ENCODE measurements at regions not wholly inside any gene's neighbourhood (a gene's known extent, or its start where the extent isn't known, plus 50 kb on each side); places are given as distances from the start of the nearest gene placed in this dataset.

DNA sequence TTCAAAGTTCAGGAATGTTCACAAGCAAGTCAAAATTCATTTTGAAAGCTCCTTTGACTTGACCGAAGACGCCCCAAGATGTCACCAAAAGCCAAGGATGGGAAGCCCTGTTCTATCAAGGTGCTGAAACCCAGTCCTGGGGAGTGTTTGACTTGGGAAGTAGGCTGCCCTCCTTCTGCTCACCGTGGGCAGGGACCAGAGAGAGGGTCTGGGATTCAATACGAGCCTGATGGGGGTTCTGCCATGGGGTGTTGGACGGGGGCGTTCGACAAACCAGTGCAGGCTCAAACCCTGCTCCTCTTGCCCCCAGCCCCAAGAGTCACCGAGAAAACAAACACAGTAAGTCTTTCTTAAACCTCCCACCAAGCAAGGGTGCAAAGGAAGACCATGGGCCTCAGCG lies 150.1 kb upstream of the DIO3 start:
- H3K4me1 ChIP-seq (ENCODE audit: control insufficient read depth in 1 of 2, insufficient read depth in 1 of 2, low read depth in 1 of 2, low read length in 1 of 2), result no peaks in the 10 kb centered on the region
- H3K36me3 ChIP-seq, result no peaks in the 10 kb centered on the region
- no peaks in the 10 kb centered on the region for H3K27me3 ChIP-seq
- no peak overlapping the region for H3K4me3 ChIP-seq (ENCODE audit: low read depth in 1 of 2, low read length in 1 of 2)
- no peak overlapping the region for H3K27ac ChIP-seq
- no peak for TF ChIP-seq CTCF (IDR thresholded peaks at IDR 0.05)
- H3K9me3 ChIP-seq, result no peaks in the 10 kb centered on the region

- Histone ChIP-seq H3K27ac (no peak overlapping the region), H3K4me3 (ENCODE audit: low read depth in 1 of 2, low read length in 1 of 2) (no peak overlapping the region), H3K9me3 (no peaks in the 10 kb centered on the region), H3K4me1 (ENCODE audit: control insufficient read depth in 1 of 2, insufficient read depth in 1 of 2, low read depth in 1 of 2, low read length in 1 of 2) (no peaks in the 10 kb centered on the region), H3K36me3 (no peaks in the 10 kb centered on the region), H3K27me3 (peaks cover 6% of the 10 kb centered on the region)
- no peak for TF ChIP-seq CTCF (IDR thresholded peaks at IDR 0.05)
These were observed 149.5 kb upstream of the DIO3 start for GRCh38 chr14:101411779-101412178.

GRCh38 chr14:101412739-101413138 lies 148.6 kb upstream of the DIO3 start:
- Histone ChIP-seq H3K4me3 (ENCODE audit: low read depth in 1 of 2, low read length in 1 of 2) (no peak overlapping the region), H3K36me3 (no peaks in the 10 kb centered on the region), H3K4me1 (ENCODE audit: control insufficient read depth in 1 of 2, insufficient read depth in 1 of 2, low read depth in 1 of 2, low read length in 1 of 2) (no peaks in the 10 kb centered on the region), H3K27me3 (peaks cover 12% of the 10 kb centered on the region), H3K27ac (no peak overlapping the region), H3K9me3 (no peaks in the 10 kb centered on the region)
- TF ChIP-seq CTCF (IDR thresholded peaks at IDR 0.05), result no peak

DNA sequence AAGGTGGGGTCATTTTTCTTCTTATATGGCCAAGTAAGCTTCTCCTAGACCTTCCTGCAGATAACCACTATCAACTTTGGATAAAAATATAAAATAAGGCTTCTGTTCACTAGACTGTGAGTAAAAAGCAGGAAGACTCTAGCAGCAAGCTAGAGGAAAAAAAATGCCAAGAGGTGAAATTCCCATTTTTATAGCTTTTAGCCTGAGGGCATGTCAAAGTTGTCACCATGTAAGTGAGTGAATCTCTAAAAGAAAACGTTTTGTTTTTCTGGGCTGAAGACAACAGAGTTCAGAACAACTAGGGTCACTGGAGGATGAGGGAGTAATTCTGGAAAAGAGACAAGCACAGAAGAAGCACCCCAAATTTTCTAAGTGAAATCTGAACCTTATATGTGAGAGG lies 143.9 kb upstream of the DIO3 start:
- no peaks in the 10 kb centered on the region for H3K36me3 ChIP-seq
- no peaks in the 10 kb centered on the region for H3K9me3 ChIP-seq
- H3K4me1 ChIP-seq (ENCODE audit: control insufficient read depth in 1 of 2, insufficient read depth in 1 of 2, low read depth in 1 of 2, low read length in 1 of 2), result no peaks in the 10 kb centered on the region
- no peak overlapping the region for H3K4me3 ChIP-seq (ENCODE audit: low read depth in 1 of 2, low read length in 1 of 2)
- peaks cover 25% of the 10 kb centered on the region for H3K27me3 ChIP-seq
- no peak overlapping the region for H3K27ac ChIP-seq
- no peak for TF ChIP-seq CTCF (IDR thresholded peaks at IDR 0.05)

DNA sequence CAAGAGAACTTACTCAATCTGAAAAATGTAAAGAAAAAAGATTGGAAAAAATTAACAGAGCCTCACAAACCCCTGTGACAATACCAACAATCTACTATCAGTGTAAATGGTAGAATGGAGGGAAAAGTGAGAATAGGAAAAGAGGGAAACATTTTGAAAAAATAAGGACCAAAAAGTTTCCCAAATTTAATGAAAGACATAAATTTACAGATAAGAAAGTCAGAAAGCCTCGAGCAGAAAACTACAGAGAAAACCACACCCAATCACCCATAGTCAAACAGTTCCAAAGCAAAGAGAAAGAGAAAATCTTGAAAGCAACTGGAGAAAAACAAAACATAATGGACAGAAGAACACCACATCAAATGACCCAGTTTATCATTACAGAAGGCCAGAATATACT lies 142.7 kb upstream of the DIO3 start:
- no peak for TF ChIP-seq CTCF (IDR thresholded peaks at IDR 0.05)
- Histone ChIP-seq H3K36me3 (no peaks in the 10 kb centered on the region), H3K4me3 (ENCODE audit: low read depth in 1 of 2, low read length in 1 of 2) (no peak overlapping the region), H3K27me3 (peaks cover 34% of the 10 kb centered on the region), H3K27ac (no peak overlapping the region), H3K9me3 (no peaks in the 10 kb centered on the region), H3K4me1 (ENCODE audit: control insufficient read depth in 1 of 2, insufficient read depth in 1 of 2, low read depth in 1 of 2, low read length in 1 of 2) (no peaks in the 10 kb centered on the region)

DNA sequence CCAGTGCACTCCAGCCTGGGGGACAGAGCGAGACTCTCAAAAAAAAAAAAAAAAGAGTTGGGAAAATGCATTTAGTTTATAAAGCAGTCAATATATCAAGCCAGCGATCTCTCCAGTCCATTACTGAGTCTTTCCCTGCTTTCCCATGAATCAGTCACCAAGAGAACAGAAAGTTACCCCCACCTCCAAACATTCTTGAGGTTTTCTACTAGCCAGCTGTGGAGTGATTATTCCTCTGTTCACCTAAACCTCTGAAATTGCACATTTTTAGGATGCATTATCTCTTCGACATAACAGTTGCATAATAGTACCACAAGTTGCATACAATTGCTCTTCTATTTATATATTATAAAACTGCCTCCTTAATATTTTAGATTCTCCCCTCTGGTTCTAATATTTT lies 134.8 kb upstream of the DIO3 start:
- Histone ChIP-seq H3K4me3 (ENCODE audit: low read depth in 1 of 2, low read length in 1 of 2) (no peak overlapping the region), H3K9me3 (no peaks in the 10 kb centered on the region), H3K4me1 (ENCODE audit: control insufficient read depth in 1 of 2, insufficient read depth in 1 of 2, low read depth in 1 of 2, low read length in 1 of 2) (no peaks in the 10 kb centered on the region), H3K27me3 (peaks cover 29% of the 10 kb centered on the region), H3K36me3 (no peaks in the 10 kb centered on the region), H3K27ac (no peak overlapping the region)
- no peak for TF ChIP-seq CTCF (IDR thresholded peaks at IDR 0.05)
